ENCODE measurements at regions not wholly inside any gene's neighbourhood (a gene's known extent, or its start where the extent isn't known, plus 50 kb on each side); places are given as distances from the start of the nearest gene placed in this dataset.

GRCh38 chr16:52618753-52619497, 72.0 kb upstream of the TOX3 start:
- no peak overlapping the region for H3K4me3 ChIP-seq (ENCODE audit: low read depth, low read length)
- TF ChIP-seq CTCF (IDR thresholded peaks at IDR 0.05; ENCODE audit: insufficient read depth, low read length): no peak
- no peak for DNase-seq (ENCODE audit: low read depth)

DNA sequence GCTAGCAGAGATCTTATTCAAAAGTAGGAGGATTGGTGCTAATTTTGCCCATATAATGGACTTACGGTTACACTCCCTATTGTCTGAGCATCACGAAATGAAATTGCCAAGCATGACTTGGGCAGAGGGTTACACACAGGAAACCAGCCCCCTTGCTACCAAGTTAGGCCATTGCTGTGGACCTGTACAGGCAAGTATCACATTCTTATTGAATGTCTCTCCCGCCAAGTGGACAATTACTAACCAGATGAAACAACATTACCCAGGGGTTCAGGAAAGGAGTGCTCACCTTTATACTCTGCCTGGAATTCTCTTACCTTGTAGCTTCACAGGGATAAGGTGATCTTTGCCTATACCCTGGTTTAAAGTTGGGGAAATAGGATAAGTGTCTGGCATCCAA, 70.6 kb upstream of the TOX3 start:
- no peak for DNase-seq (ENCODE audit: low read depth)
- no peak overlapping the region for H3K4me3 ChIP-seq (ENCODE audit: low read depth, low read length)
- TF ChIP-seq CTCF (IDR thresholded peaks at IDR 0.05; ENCODE audit: insufficient read depth, low read length): no peak

DNA sequence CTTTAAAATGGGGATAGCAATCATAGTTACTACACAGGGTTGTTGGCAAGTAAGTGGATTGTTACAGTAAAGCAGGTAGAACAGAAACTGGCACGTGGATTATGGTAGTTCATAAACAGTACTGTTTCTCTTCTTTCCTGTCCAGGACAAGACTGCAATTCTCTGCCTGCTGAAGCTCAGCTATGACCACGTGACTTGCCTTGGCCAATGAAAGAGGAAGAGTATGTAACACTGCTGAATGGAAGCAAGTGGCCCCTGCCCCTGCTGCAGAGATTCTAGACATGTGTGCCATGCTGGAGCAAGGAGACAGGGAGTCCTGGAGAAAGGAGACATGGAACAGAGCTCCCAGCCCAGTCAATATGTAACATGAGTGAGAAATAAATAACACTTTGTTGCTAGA, 66.6 kb upstream of the TOX3 start:
- no peak overlapping the region for H3K4me3 ChIP-seq (ENCODE audit: low read depth, low read length)
- no peak for TF ChIP-seq CTCF (IDR thresholded peaks at IDR 0.05; ENCODE audit: insufficient read depth, low read length)
- no peak for DNase-seq (ENCODE audit: low read depth)

GRCh38 chr16:52611817-52612673, 65.1 kb upstream of the TOX3 start:
- no peak for TF ChIP-seq CTCF (IDR thresholded peaks at IDR 0.05; ENCODE audit: insufficient read depth, low read length)
- DNase-seq (ENCODE audit: low read depth): no peak
- no peak overlapping the region for H3K4me3 ChIP-seq (ENCODE audit: low read depth, low read length)

DNA sequence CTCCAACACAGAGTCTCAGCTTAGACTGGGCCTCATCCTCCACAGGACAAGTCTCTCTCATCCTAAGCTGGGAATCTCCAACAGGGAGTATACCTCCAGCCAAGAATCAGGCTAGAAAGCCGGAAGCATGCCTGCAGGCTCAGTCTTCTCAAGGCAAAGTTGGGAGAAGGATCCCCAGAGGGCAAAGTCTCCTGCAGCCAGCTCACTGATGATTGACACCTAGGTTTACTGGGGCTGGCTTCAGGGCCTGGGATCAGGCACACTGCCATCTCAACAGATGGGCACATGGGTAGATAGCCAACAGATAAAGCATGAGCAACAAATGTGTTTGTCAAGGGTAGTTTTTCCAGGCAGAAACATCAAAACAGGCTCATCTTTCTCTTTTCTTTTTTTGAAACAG, 56.1 kb upstream of the TOX3 start:
- no peak for TF ChIP-seq CTCF (IDR thresholded peaks at IDR 0.05; ENCODE audit: insufficient read depth, low read length)
- no peak overlapping the region for H3K4me3 ChIP-seq (ENCODE audit: low read depth, low read length)
- DNase-seq (ENCODE audit: low read depth): no peak

GRCh38 chr16:52597772-52598483, 51.0 kb upstream of the TOX3 start:
- TF ChIP-seq CTCF (IDR thresholded peaks at IDR 0.05; ENCODE audit: insufficient read depth, low read length): no peak
- DNase-seq (ENCODE audit: low read depth): no peak
- no peak overlapping the region for H3K4me3 ChIP-seq (ENCODE audit: low read depth, low read length)

All from fibroblast of the aortic adventitia (primary cell).